NCI-H69 (cell line): ENCODE measurements at regions not wholly inside any gene's neighbourhood (a gene's known extent, or its start where the extent isn't known, plus 50 kb on each side); places are given as distances from the start of the nearest gene placed in this dataset.
"Not testable (repeated sequence)": the region's sequence is repeated elsewhere in the genome, so short reads cannot be mapped to it uniquely, and the experiment has no call there.

Experiments
- DNase-seq: peaks from one replicate; lab custom pipeline; 2025; lab: John Stamatoyannopoulos, UW

GRCh38 chr12:47488888-47489287 is 216.9 kb downstream of the RPAP3 start:
- no peak for DNase-seq

GRCh38 chr12:47481041-47481440 is 224.8 kb downstream of the RPAP3 start:
- DNase-seq, result no peak

- DNase-seq, result no peak
Measured at GRCh38 chr12:47478426-47478825, 227.4 kb downstream of the RPAP3 start.

- DNase-seq, result no peak
Measured at GRCh38 chr12:47473091-47473490, 232.7 kb downstream of the RPAP3 start.

- DNase-seq, result not testable (repeated sequence)
Measured at GRCh38 chr12:47470349-47470748, 235.5 kb downstream of the RPAP3 start.

GRCh38 chr12:47463918-47464317 is 241.9 kb downstream of the RPAP3 start:
- DNase-seq, result not testable (repeated sequence)

- DNase-seq, result peak; percentile 8
Measured at GRCh38 chr12:47458279-47458678, 247.6 kb downstream of the RPAP3 start.

GRCh38 chr12:47449797-47450196 is 256.0 kb downstream of the RPAP3 start:
- DNase-seq, result no peak

- DNase-seq, result no peak
Measured at GRCh38 chr12:47442310-47442709, 263.5 kb downstream of the RPAP3 start.

- DNase-seq, result no peak
Measured at GRCh38 chr12:47441490-47441889, 264.3 kb downstream of the RPAP3 start.

- no peak for DNase-seq
Measured at GRCh38 chr12:47438175-47438574, 267.7 kb downstream of the RPAP3 start.

GRCh38 chr12:47437570-47437969 is 268.3 kb downstream of the RPAP3 start:
- DNase-seq, result no peak

- DNase-seq, result no peak
Measured at GRCh38 chr12:47433876-47434275, 272.0 kb downstream of the RPAP3 start.

- DNase-seq, result not testable (repeated sequence)
Measured at GRCh38 chr12:47426678-47427309, 279.0 kb downstream of the RPAP3 start.

- no peak for DNase-seq
Measured at GRCh38 chr12:47422611-47423010, 283.2 kb downstream of the RPAP3 start.

- no peak for DNase-seq
Measured at GRCh38 chr12:47419497-47419896, 286.3 kb downstream of the RPAP3 start.

- DNase-seq, result no peak
Measured at GRCh38 chr12:47417955-47418354, 287.9 kb downstream of the RPAP3 start.

GRCh38 chr12:47417121-47417520 is 288.7 kb downstream of the RPAP3 start:
- DNase-seq, result no peak

GRCh38 chr12:47415054-47415453 is 290.8 kb downstream of the RPAP3 start:
- no peak for DNase-seq

GRCh38 chr12:47414511-47414910 is 291.3 kb downstream of the RPAP3 start:
- DNase-seq, result no peak

GRCh38 chr12:47413806-47414205 is 292.0 kb downstream of the RPAP3 start:
- no peak for DNase-seq

- DNase-seq, result no peak
Measured at GRCh38 chr12:47412601-47413236, 293.1 kb downstream of the RPAP3 start.

GRCh38 chr12:47411966-47412365 is 293.9 kb downstream of the RPAP3 start:
- DNase-seq, result no peak

GRCh38 chr12:47410862-47411261 is 295.0 kb downstream of the RPAP3 start:
- DNase-seq, result no peak
